ENCODE measurements at regions not wholly inside any gene's neighbourhood (a gene's known extent, or its start where the extent isn't known, plus 50 kb on each side); places are given as distances from the start of the nearest gene placed in this dataset.

DNA sequence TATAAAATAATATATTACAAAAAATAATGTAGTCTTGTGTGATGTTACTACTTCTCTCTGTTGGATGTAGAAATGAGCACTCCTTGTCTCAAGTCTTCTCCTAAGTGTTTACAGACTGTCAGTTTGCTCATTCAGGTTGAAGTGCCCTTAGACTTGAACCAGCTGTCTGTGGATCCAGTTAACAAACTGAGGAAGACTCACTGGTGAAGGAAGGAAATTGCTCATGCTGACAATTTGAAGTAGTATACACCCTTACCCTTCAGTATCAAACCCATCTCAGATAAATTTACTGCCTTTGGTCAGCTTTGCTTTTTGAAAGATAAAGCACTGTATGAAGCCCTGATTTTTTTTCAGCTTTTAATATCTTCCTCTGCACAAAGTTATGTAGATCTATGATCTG is 854.2 kb upstream of the ZEB2 start:
- TF ChIP-seq, protein P1, sequence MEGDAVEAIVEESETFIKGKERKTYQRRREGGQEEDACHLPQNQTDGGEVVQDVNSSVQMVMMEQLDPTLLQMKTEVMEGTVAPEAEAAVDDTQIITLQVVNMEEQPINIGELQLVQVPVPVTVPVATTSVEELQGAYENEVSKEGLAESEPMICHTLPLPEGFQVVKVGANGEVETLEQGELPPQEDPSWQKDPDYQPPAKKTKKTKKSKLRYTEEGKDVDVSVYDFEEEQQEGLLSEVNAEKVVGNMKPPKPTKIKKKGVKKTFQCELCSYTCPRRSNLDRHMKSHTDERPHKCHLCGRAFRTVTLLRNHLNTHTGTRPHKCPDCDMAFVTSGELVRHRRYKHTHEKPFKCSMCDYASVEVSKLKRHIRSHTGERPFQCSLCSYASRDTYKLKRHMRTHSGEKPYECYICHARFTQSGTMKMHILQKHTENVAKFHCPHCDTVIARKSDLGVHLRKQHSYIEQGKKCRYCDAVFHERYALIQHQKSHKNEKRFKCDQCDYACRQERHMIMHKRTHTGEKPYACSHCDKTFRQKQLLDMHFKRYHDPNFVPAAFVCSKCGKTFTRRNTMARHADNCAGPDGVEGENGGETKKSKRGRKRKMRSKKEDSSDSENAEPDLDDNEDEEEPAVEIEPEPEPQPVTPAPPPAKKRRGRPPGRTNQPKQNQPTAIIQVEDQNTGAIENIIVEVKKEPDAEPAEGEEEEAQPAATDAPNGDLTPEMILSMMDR (IDR thresholded peaks at IDR 0.05), result no peak
- no peak for TF ChIP-seq POLR2A (IDR thresholded peaks at IDR 0.05)
